Thyroid gland (tissue), 4 donors: ENCODE measurements at regions not wholly inside any gene's neighbourhood (a gene's known extent, or its start where the extent isn't known, plus 50 kb on each side); places are given as distances from the start of the nearest gene placed in this dataset.

ENCODE experiments used
- DNase-seq, 2 donors: peaks; one replicate each; pipeline ENCODE4 v3.0.0-alpha.2; 2019
- H3K27ac ChIP-seq, 3 donors: fragments of 200-600 bp; sonication (generic); 1 replicate in 2 of 3; 2 replicates in 1 of 3; pipeline ENCODE4 v1.5.1; 2016 to 2019; ENCODE audit warnings: mild to moderate bottlenecking in 1 of 3, moderate library complexity in 1 of 3
- H3K27me3 ChIP-seq: fragments of 200-600 bp; sonication (generic); one replicate; pipeline ENCODE4 v1.5.1; 2019
- H3K36me3 ChIP-seq, 2 donors: fragments of 200-600 bp; sonication (generic); one replicate each; pipeline ENCODE4 v1.5.1; 2016 to 2019
- H3K4me1 ChIP-seq, 2 donors: fragments of 200-600 bp; sonication (generic); one replicate each; pipeline ENCODE4 v1.5.1; 2017 to 2019
- H3K4me3 ChIP-seq, 3 donors: fragments of 200-600 bp; sonication (generic); replicated peaks in 1 of 3; 1 replicate in 2 of 3; 2 replicates in 1 of 3; pipeline ENCODE4 v1.5.1; 2016; ENCODE audit warnings: mild to moderate bottlenecking in 1 of 3
- H3K9me3 ChIP-seq: fragments of 200-600 bp; sonication (generic); one replicate; pipeline ENCODE4 v1.5.1; 2017
- POLR2A ChIP-seq, 2 donors: fragments of 450-650 bp; IDR thresholded peaks; one replicate each; pipeline ENCODE4 v1.6.1; 2017; ENCODE audit warnings: antibody characterized with exemption in 2 of 2, mild to moderate bottlenecking in 2 of 2, moderate library complexity in 1 of 2
- WGBS, 2 donors: methylation state at CpG; one replicate each; pipeline ENCODE4 v1.1.5; 2017; 5-methylcytosine and 5-hydroxymethylcytosine counted together
- intact Hi-C: fragments of 100-400 bp; cut with DNase I; formaldehyde crosslinking; loops from one replicate; pipeline ENCODE4 v1.15.1; 2023
- TF ChIP-seq, protein P1 (sequence below), 6 experiments: fragments of 200-600 bp in 3 of 6; fragments of 450-650 bp in 3 of 6; sonication (generic) in 3 of 6; IDR thresholded peaks; one replicate each; pipeline ENCODE4 v1.5.1; 2016 to 2019; ENCODE audit warnings: antibody characterized with exemption in 6 of 6, mild to moderate bottlenecking in 2 of 6, inconsistent platforms in 1 of 6, moderate library complexity in 1 of 6

DNA sequence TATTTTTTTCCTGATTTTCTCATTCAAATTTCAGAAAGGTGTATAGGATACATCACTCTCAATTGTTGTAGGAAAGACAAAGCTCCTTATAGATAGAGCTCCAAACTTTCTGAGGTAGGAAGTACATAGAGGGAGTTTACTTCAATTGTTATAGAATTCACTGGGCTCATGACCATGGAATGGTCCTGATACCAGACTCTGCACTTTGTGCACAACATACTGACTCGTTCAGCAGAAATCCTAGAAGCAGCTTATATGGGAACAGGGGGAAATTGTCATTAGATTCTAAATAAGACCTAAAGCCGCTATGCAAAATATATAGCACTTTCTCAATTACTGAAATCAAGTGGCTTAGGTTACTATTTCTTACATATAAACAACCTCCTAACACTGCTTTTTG lies 240.5 kb upstream of the TUSC1 start:
- 85% methylated on average over 2 of the region's 2 CpGs for WGBS, 2 donors
- intact Hi-C loops: no loop called here
- Histone ChIP-seq H3K27me3 (no peaks in the 10 kb centered on the region), H3K9me3 (no peaks in the 10 kb centered on the region), H3K4me3 (no peak overlapping the region), H3K4me1 (peaks cover 4 to 13% of the 10 kb centered on the region in 2 donors), H3K36me3 (no peaks in the 10 kb centered on the region), H3K27ac (no peak overlapping the region)
- TF ChIP-seq, protein P1, sequence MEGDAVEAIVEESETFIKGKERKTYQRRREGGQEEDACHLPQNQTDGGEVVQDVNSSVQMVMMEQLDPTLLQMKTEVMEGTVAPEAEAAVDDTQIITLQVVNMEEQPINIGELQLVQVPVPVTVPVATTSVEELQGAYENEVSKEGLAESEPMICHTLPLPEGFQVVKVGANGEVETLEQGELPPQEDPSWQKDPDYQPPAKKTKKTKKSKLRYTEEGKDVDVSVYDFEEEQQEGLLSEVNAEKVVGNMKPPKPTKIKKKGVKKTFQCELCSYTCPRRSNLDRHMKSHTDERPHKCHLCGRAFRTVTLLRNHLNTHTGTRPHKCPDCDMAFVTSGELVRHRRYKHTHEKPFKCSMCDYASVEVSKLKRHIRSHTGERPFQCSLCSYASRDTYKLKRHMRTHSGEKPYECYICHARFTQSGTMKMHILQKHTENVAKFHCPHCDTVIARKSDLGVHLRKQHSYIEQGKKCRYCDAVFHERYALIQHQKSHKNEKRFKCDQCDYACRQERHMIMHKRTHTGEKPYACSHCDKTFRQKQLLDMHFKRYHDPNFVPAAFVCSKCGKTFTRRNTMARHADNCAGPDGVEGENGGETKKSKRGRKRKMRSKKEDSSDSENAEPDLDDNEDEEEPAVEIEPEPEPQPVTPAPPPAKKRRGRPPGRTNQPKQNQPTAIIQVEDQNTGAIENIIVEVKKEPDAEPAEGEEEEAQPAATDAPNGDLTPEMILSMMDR (IDR thresholded peaks at IDR 0.05): no peak
- TF ChIP-seq POLR2A (IDR thresholded peaks at IDR 0.05): no peak
- DNase-seq: no peak

DNA sequence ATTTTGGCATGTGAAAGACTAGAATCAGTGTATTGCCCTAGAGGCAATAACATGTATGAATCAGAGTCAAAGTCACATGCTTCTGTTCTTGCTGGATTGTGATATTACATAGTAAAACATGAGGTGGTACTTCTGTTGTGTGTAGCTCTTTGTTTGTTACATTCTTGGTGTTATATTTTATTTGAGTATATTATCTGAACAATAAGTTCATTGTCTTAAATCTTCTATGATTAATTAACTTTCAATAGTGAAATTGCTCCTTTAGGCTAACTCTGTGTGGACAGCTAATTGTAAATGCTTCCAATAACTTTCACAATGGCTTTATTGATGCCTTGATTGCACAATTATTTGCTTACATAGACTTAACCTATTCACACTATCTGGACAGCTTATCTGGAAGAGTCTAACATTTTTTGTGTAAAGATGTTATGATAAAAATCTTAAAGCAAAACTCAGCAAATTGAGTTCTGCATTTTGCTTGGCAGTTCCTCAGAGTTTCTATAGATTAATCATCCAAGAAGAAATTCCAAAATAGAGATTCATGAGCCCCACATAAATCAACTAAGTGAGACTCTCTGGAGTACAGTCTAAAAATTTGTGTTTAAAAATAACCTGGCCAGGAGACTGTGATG lies 239.6 kb upstream of the TUSC1 start:
- TF ChIP-seq, protein P1 (IDR thresholded peaks at IDR 0.05): no peak
- no peak for TF ChIP-seq POLR2A (IDR thresholded peaks at IDR 0.05)
- H3K27me3 ChIP-seq: no peaks in the 10 kb centered on the region
- DNase-seq: no peak
- intact Hi-C loops: no loop called here
- H3K4me3 ChIP-seq: no peak overlapping the region
- H3K4me1 ChIP-seq: peaks cover 4 to 13% of the 10 kb centered on the region in 2 donors
- no peaks in the 10 kb centered on the region for H3K9me3 ChIP-seq
- H3K27ac ChIP-seq: no peak overlapping the region
- no peaks in the 10 kb centered on the region for H3K36me3 ChIP-seq

DNA sequence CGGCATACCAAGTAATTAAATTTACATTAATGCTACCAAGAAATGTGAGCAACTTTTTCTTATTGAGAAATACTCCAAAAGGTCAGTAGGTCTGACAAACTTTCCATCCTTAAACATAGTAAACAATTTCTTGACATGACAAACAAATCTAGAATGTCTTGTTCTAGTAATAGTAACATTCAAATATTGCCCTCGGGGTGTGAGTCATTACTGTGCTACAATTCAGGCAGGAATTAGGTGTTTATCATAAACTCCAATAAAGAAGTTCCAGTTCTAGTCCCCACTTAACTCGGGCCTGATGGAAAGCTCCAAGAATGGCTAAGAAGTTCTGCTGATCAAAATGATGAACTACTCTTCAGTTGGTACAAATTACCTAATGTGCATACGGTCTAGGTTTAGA lies 235.6 kb upstream of the TUSC1 start:
- Histone ChIP-seq H3K27ac (no peak overlapping the region), H3K27me3 (no peaks in the 10 kb centered on the region), H3K36me3 (no peaks in the 10 kb centered on the region), H3K9me3 (no peaks in the 10 kb centered on the region), H3K4me3 (no peak overlapping the region), H3K4me1 (peaks cover 4 to 13% of the 10 kb centered on the region in 2 donors)
- 86 to 87% methylated on average over 4 of the region's 4 CpGs for WGBS, 2 donors
- TF ChIP-seq, protein P1 (IDR thresholded peaks at IDR 0.05): no peak
- TF ChIP-seq POLR2A (IDR thresholded peaks at IDR 0.05): no peak
- intact Hi-C loops: no loop called here
- no peak for DNase-seq

DNA sequence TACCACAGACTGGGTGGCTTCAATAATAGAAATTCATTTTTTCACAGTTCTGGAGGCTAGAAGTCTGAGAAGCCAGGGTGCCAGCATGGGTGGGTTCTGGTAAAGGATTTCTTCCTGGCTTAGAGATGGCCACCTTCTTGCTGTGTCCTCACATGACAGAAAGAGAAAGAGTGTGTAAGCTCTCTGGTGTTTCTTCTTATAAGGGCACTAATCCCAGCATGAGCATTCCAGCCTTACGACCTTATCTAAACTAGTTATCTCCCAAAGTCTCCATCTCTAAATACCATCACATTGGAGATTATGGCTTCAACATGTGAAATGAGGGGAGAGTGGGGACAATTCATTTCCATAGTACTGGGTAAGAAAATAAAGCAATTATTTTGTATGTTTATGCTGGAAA lies 226.5 kb upstream of the TUSC1 start:
- TF ChIP-seq, protein P1 (IDR thresholded peaks at IDR 0.05): no peak
- no peak for TF ChIP-seq POLR2A (IDR thresholded peaks at IDR 0.05)
- Histone ChIP-seq H3K4me3 (no peak overlapping the region), H3K4me1 (no peaks in the 10 kb centered on the region), H3K27me3 (no peaks in the 10 kb centered on the region), H3K9me3 (no peaks in the 10 kb centered on the region), H3K36me3 (no peaks in the 10 kb centered on the region), H3K27ac (no peak overlapping the region)
- WGBS, 2 donors: 81 to 97% methylated on average over 1 of the region's 1 CpG
- intact Hi-C loops: no loop called here
- DNase-seq: no peak

DNA sequence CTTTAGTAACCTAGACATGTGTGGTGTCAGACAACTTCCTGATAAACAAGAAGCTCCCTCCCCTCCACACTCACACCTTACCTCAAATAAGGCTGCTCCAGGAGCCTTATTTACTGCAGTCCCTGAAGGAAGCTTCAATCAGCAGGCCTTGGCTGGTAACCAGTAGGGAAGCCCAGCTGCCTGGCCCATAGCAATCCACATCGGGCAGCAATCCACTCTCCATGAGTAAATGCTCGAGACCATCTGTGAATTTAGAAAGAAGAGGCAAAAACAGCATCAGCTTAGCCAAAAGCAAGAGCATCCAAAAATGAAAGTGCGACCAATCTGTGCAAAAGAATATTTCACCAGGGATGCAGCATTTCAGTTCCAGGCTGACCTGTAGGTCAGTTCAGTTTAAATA lies 213.3 kb upstream of the TUSC1 start:
- DNase-seq: no peak
- 62 to 76% methylated on average over 3 of the region's 3 CpGs for WGBS, 2 donors
- Histone ChIP-seq H3K36me3 (no peaks in the 10 kb centered on the region), H3K27ac (no peak overlapping the region), H3K9me3 (no peaks in the 10 kb centered on the region), H3K27me3 (no peaks in the 10 kb centered on the region), H3K4me3 (no peak overlapping the region), H3K4me1 (no peaks in the 10 kb centered on the region)
- no peak for TF ChIP-seq POLR2A (IDR thresholded peaks at IDR 0.05)
- TF ChIP-seq, protein P1 (IDR thresholded peaks at IDR 0.05): no peak
- intact Hi-C loops: no loop called here
